Mucosa of descending colon (tissue), 3 donors: ENCODE measurements at regions not wholly inside any gene's neighbourhood (a gene's known extent, or its start where the extent isn't known, plus 50 kb on each side); places are given as distances from the start of the nearest gene placed in this dataset.

Source experiments
- ATAC-seq: fragments of 200-7000 bp; cut with Tn5 transposase; one replicate; pipeline ENCODE4 v1.9.1; 2020; ENCODE audit warnings: mild to moderate bottlenecking, moderate library complexity
- DNase-seq, 3 donors: peaks; one replicate each; pipeline ENCODE4 v3.0.0-alpha.2; 2020
- H3K36me3 ChIP-seq: fragments of 200-600 bp; one replicate; pipeline ENCODE4 v1.8.0; 2021; ENCODE audit warnings: low read depth, mild to moderate bottlenecking
- H3K4me1 ChIP-seq: fragments of 200-600 bp; one replicate; pipeline ENCODE4 v1.8.0; 2021; ENCODE audit warnings: low read depth, mild to moderate bottlenecking
- H3K4me3 ChIP-seq: fragments of 200-600 bp; one replicate; pipeline ENCODE4 v1.8.0; 2021; ENCODE audit warnings: mild to moderate bottlenecking
- H3K9me3 ChIP-seq: fragments of 200-600 bp; one replicate; pipeline ENCODE4 v1.8.0; 2021; ENCODE audit warnings: mild to moderate bottlenecking
- CTCF ChIP-seq: fragments of 200-600 bp; IDR thresholded peaks from one replicate; pipeline ENCODE4 v1.8.0; 2022; ENCODE audit warnings: antibody characterized with exemption, mild to moderate bottlenecking
- intact Hi-C, 2 donors: fragments of 100-400 bp; cut with DNase I in 1 of 2; cut with micrococcal nuclease in 1 of 2; formaldehyde crosslinking; loops; one replicate each; pipeline versions ENCODE4 v1.11.0 to v1.11.1; 2022; cut with DNase I, micrococcal nuclease
- donor health status: DM: no; HTN: no; CAD: no; lungs with moderate emphysema.
- donor health status: DM: no; HTN: no; CAD: no.
- donor health status: DM: no; HTN: yes; CAD: no.

- no peak for TF ChIP-seq CTCF
Measured at GRCh38 chr10:106083572-106083971, 1080.9 kb downstream of the SORCS1 start.

GRCh38 chr10:106082865-106083264 lies 1081.6 kb downstream of the SORCS1 start:
- intact Hi-C loops, result no loop called here
- ATAC-seq, result no peak

More at GRCh38 chr10:106083572-106083971, 1080.9 kb downstream of the SORCS1 start:
- ATAC-seq (no peak), DNase-seq (no peak)
- Histone ChIP-seq H3K4me3 (no peak overlapping the region), H3K9me3 (no peaks in the 10 kb centered on the region), H3K36me3 (no peaks in the 10 kb centered on the region), H3K4me1 (no peaks in the 10 kb centered on the region)
- intact Hi-C loops, result no loop called here

GRCh38 chr10:106078895-106079576 lies 1085.5 kb downstream of the SORCS1 start:
- TF ChIP-seq CTCF, result no peak
- no peaks in the 10 kb centered on the region for H3K9me3 ChIP-seq
- no peak overlapping the region for H3K4me3 ChIP-seq
- ATAC-seq (no peak), DNase-seq (no peak)
- H3K4me1 ChIP-seq, result no peaks in the 10 kb centered on the region
- H3K36me3 ChIP-seq, result no peaks in the 10 kb centered on the region
- intact Hi-C loops, result no loop called here

More at GRCh38 chr10:106082865-106083264, 1081.6 kb downstream of the SORCS1 start:
- Histone ChIP-seq H3K4me3 (no peak overlapping the region), H3K4me1 (no peaks in the 10 kb centered on the region), H3K9me3 (no peaks in the 10 kb centered on the region), H3K36me3 (no peaks in the 10 kb centered on the region)
- no peak for DNase-seq
- no peak for TF ChIP-seq CTCF

GRCh38 chr10:106076496-106076895 lies 1088.0 kb downstream of the SORCS1 start:
- DNase-seq, result no peak
- intact Hi-C loops, result no loop called here
- TF ChIP-seq CTCF, result no peak
- Histone ChIP-seq H3K4me3 (no peak overlapping the region), H3K4me1 (no peaks in the 10 kb centered on the region), H3K9me3 (peaks cover 6% of the 10 kb centered on the region), H3K36me3 (no peaks in the 10 kb centered on the region)
- no peak for ATAC-seq

GRCh38 chr10:106053061-106053460 lies 1111.4 kb downstream of the SORCS1 start:
- no peak for ATAC-seq
- no peak overlapping the region for H3K4me3 ChIP-seq
- TF ChIP-seq CTCF, result no peak
- H3K36me3 ChIP-seq, result no peaks in the 10 kb centered on the region
- no peak for DNase-seq
- no peaks in the 10 kb centered on the region for H3K9me3 ChIP-seq
- intact Hi-C loops, result no loop called here
- H3K4me1 ChIP-seq, result no peaks in the 10 kb centered on the region

- TF ChIP-seq CTCF, result no peak
- no peak for ATAC-seq
- Histone ChIP-seq H3K4me1 (no peaks in the 10 kb centered on the region), H3K4me3 (no peak overlapping the region), H3K36me3 (no peaks in the 10 kb centered on the region), H3K9me3 (no peaks in the 10 kb centered on the region)
- intact Hi-C loops, result no loop called here
- no peak for DNase-seq
Measured at GRCh38 chr10:106044503-106044902, 1120.0 kb downstream of the SORCS1 start.
